ENCODE measurements at regions not wholly inside any gene's neighbourhood (a gene's known extent, or its start where the extent isn't known, plus 50 kb on each side); places are given as distances from the start of the nearest gene placed in this dataset.

DNA sequence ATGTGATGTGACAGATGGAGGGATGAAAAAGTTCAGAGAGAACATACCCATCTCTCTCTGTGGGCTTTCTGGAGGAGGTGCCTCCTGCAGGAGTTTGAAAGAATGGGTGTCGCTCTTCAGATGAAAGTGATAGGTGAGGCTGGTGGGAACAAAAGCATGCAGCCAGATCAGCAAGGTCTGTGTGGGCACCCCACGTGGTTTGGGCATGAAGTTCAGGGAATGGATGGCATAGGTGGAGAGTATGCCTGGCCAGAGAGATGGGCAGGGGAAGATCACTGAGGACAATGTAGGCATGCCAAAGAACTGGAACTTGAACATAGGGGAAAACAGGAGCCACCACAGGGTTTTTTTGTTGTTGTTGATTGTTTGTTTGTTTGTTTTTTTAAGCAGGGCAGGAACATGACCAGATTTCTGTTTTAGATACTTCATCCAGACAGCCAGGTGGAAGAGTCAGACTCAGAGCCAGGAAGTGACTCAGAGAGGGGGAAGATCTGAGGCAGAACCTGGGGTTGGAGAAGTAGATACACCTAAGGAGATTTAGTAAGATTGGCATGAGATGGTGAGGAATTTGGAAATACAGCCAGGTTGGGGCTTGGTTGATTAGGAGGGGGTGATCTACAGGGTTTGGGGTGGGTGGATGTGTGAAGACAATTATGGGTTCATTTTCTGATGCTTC, 64.8 kb upstream of the CLSTN2 start:
- DNase-seq, result no peak

GRCh38 chr3:139868773-139869172, 66.2 kb upstream of the CLSTN2 start:
- DNase-seq, result no peak

DNA sequence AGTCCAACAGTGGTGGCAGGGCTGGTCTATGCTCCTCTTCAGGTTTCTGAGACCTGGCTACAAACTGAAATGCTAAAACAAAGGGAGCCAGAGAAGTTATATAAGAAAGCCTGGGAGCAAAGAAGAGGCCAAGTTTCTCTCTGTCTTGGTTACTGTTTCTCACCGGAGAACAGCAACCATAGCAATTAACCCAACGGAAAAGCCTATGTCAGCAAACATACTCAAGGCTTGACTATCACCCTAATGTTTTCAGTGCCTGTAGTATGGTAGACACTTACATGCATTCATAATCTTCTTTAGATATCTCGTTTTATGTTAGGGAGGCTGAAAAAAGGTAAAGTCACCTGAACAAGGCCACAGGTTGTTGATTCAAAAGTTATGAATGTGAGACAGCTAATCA, 86.3 kb upstream of the CLSTN2 start:
- DNase-seq, result no peak

GRCh38 chr3:139846729-139847128, 88.3 kb upstream of the CLSTN2 start:
- DNase-seq, result no peak

DNA sequence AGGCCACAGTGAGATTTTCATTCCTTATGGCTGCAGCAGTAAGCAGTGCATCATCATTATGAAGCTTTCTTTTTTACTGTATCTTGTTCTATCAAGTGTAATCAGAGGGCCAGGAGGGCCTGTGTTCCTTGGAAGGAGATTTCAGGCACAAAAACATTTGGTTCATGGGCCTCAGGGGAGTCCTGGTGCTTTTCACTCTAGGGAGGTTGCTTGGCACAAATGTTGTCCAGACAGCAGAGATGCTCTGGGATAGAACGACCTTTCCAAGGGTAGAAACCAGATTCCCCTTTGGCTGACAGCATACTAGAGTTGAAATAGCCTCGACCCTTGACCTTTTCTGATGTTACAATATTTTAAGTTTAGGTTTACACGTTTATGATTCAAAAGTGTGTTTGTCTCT, 95.3 kb upstream of the CLSTN2 start:
- no peak for DNase-seq

GRCh38 chr3:139839014-139839413, 96.0 kb upstream of the CLSTN2 start:
- DNase-seq, result no peak

DNA sequence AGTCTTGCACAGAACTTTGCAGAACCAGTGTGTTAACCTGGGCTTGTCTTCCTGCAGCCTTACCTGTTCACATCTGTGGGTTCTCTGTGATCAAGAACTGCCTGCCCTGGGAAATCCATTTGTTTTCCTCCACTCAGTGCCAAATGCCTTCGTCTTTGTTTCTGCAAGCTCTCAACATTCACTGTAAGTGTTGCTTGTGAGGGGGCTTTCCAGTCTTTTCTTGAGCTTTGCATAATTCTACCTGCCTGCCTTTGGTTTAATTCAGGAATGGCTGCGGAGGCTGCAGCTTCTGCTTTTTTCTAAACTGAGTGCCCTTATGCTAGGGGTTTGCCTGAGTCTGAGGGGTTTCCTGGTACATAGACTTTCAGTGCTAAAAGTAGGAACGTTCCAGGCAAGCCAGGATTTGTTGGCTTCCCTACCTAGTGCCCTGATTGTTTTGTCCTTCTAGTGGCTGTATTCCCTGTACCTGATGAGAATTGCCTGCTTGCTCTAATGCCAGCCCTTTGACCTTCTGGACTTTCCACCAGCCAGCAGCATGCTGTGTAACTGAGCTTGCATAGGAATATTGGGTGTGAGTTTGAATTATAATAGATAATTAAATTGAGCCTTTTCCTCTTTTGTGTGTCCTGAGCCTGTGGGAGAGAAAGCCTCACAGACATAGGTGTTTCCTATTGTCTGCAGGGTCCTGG, 96.6 kb upstream of the CLSTN2 start:
- no peak for DNase-seq

GRCh38 chr3:139836698-139837464, 98.1 kb upstream of the CLSTN2 start:
- peak; percentile 65 for DNase-seq

DNA sequence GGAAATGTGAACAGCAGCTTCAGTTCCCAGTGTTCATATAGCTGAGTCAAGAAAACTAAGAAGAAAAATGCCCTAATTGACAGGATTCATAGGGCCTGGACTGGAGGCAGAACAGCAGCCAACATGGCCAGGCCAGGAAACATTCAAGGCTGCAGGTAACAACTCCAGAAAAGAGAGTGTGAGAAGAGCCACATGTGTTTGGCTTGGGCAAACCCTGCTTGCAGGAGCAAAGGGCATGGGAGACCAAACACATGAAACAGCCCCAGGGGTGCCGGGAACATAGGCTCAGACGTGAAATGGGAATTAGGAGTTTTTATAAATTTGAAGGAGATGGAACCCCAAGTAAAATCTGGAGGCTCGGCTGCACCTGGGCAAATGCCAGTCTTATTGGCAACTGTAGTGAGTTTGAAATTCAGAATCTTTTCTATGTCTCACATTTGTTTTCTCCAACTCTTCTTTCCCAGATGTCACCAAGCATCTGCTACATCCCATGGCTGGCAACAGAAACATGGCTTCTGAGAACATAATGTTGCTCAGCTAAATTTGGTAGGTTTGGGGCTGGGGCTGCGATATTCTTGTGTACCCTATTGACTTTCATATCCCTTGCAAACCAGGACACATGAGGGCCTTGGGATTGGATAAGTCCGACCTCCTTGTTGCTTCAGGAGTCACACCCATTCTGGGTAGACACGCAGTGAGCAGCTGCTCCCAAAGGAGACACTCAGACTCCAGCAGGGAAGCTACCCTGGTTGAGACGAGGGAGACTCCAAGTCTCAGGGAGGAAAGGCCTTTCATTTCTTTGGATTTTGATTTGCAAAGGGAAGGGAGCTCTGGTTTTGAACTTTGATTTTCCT, 98.9 kb upstream of the CLSTN2 start:
- peak; percentile 53 for DNase-seq

- DNase-seq, result no peak
These were observed 102.0 kb upstream of the CLSTN2 start for GRCh38 chr3:139832998-139833397.

GRCh38 chr3:139830817-139831216, 104.2 kb upstream of the CLSTN2 start:
- peak; percentile 61 for DNase-seq

DNA sequence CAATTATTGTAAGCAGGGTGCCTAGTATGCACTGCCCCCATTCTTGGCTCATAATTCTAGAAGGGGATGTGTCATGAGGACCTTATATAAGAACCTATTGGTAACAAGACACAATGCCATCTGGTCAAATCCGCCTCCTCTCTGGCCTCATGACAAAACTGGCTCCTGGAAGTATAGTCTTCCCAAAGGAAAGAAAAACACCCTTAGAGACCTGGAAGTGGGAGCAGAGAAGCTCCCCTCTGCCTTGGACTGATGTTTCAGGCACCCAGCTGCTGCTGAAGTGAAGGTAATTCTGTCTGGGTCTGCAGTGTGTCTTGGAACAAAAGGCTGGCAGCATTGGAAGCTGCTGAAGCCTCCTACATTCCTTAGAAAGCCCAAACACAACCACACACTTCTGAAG, 107.2 kb upstream of the CLSTN2 start:
- DNase-seq, result no peak

GRCh38 chr3:139824864-139825263, 110.1 kb upstream of the CLSTN2 start:
- no peak for DNase-seq

DNA sequence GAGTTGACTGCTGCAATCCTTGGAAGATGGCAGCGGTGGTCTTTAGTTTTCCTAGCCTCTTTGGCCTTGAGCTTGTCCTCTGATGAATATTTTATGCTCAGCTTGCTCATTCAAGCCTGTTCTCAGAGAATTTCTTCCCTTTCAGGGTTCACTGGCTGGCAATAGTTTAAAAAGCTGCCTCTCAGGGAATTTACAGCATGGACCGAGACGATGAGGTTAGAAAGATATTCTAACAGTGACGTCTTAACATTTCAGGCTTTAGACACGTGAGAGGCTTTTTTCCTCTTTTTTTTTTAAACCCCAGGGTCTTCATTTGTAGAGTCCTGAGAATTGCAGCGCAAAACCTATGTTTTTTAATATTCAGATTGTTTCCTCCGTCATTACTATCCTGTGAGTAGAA, 120.3 kb upstream of the CLSTN2 start:
- DNase-seq, result no peak

DNA sequence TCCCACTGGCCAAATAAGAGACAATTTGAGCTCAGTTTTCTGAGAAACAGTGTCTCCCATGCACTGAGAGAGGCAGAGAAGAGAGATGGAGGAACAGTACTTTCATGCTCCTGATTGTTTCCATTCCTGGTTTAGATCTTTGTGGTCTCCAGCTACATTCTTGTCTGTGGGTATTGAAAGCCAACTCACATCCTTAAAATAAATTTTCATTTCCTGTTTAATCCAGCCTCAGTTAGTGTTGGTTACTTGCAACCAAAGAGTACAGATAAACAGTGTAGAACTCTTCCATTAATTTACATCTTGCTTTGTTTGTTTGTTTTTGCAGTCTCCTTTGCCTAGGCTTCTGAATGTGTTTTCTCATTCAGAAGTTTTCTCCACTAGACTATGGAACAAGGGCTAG, 123.7 kb upstream of the CLSTN2 start:
- DNase-seq, result no peak

- DNase-seq, result no peak
These were observed 126.8 kb upstream of the CLSTN2 start for GRCh38 chr3:139808201-139808600.

DNA sequence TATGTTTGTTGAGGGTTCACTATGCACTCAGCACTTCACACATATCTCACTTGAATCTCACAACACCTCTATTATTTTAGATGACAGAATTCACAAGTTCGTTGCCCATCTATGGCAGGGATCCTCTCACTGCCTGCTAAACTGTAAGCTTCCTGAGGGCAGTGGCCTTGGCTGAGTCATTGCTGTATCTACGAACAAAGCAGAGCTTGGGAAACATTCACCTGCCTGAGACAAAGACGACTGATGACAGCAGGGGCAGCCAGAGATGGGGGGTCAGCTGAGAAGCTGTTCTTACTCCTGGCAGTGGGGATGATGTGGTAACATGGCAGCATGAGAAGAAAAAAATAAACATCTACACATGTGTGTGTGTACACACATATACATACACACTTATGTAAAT, 125.5 kb upstream of the NMNAT3 start:
- no peak for DNase-seq

DNA sequence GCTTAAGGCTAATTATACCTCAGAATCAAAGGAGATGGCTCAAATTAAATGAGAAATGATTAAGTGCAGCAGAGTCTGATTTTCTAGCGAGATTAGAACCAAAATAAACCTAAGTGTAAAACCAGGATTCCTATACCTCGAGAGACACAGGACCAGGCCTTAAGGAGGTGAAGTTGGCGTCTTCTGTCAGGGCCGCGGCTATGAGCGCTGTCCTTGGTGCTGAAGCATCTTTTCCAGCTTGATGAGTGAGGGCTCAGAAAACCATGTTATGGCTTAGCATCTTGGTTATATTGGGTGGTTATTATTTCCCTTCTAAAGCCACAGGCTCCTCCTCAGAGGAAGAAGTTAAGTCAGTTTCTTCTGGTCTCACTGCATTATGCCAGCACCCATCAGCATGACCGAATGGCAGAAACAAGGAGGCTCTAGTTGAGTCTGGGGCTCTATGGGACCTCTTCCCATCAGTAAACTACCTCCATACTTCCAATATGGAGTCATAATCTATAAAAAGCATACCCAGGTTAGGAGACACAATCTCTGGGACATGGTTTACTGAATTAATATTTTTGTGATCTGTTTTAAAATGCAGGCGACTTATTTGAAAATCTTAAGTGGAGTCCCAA, 120.1 kb upstream of the NMNAT3 start:
- DNase-seq, result peak; percentile 85

DNA sequence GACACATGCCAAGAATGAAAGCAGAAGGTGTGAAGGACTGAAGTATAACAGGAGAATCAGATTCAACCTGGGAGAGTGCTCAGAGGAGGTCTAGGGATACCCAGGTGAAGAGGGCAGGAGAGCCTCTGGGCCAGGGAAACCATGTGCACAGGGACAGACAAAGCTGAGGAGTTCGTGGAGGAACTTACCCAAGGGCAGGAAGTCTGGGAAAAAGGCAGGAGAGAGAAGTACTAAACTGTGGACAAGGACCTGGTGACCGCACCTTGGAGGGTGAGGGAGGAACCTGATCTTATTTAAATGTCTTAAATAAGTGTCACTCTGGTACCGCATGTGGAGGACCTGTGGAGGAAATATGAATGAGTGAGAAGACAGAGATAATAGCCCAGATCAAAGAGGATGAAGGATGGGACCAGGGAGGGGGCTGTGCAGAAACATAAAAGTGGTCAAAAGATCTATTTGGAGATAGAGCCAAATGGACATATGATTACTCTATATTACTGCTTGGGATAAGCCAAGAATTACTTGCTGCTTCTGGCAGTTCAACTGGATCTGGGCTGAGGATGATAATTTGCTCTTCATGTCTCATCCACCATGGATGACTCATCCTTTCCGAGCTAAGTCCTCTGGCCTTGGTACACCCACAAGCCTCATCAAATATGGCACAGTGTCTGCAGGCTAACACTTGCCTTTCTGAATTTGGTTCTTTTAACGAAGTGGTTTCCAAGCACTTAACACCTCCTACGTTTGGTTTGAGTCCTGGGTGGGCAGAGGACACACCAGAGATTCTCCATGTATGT, 116.9 kb upstream of the NMNAT3 start:
- DNase-seq, result no peak

- DNase-seq, result no peak
These were observed 115.6 kb upstream of the NMNAT3 start for GRCh38 chr3:139793408-139793807.

DNA sequence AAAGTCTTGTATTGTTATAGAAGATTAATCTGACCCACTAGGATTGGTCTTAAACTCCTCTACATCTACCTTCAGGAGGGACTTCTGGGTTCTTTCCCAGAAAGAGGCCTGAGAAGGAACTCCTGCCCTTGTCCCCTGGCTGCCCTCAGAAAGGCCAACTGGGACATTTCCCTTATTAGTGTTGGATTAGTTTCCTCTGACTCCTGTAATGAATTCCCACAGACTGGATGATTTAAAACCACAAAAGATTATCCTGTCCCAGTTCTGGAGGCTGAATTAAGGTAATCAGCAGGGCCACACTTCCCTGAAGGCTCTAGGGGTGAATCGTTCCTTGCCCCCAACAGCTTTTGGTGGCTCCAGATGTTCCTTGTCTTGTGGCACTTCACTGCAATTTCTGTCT, 102.8 kb upstream of the NMNAT3 start:
- DNase-seq, result no peak
